HepG2 (cell line): ENCODE measurements at regions not wholly inside any gene's neighbourhood (a gene's known extent, or its start where the extent isn't known, plus 50 kb on each side); places are given as distances from the start of the nearest gene placed in this dataset.

Source experiments
- SRSF1 ChIP-seq: fragments of 200-400 bp; formaldehyde crosslinking; optimal IDR thresholded peaks from 2 replicates; pipeline ENCODE3; 2017; ENCODE audit warnings: mild to moderate bottlenecking, low read depth, low read length, moderate library complexity
- THAP11 ChIP-seq: IDR thresholded peaks from 2 replicates; pipeline ENCODE4 v1.6.1; 2016; ENCODE audit warnings: missing biosample characterization, missing genetic modification reagents
- ZNF317 ChIP-seq: sonication (generic); formaldehyde crosslinking; IDR thresholded peaks from 2 replicates; pipeline ENCODE4 v1.5.0; 2020; ENCODE audit warnings: mild to moderate bottlenecking, missing genetic modification reagents
- ZNF343 ChIP-seq: sonication (generic); formaldehyde crosslinking; IDR thresholded peaks from 2 replicates; pipeline ENCODE4 v1.4.0; 2020; ENCODE audit warnings: mild to moderate bottlenecking, missing genetic modification reagents

- TF ChIP-seq ZNF343 (no peak), SRSF1 (no peak), THAP11 (CRISPR knock-in tag) (no peak), ZNF317 (no peak)
Observed at GRCh38 chr3:3232251-3232650, 52.8 kb upstream of the CRBN start.
